A549 (cell line): ENCODE measurements at regions not wholly inside any gene's neighbourhood (a gene's known extent, or its start where the extent isn't known, plus 50 kb on each side); places are given as distances from the start of the nearest gene placed in this dataset.
A peak's percentile ranks its signal among the peaks of the same experiment; 100 is the strongest.

Source experiments
- ATAC-seq, 2 experiments: fragments of 200-7000 bp in 1 of 2; fragments of >200 bp in 1 of 2; cut with Nextera tagmentation in 1 of 2; cut with Tn5 transposase in 1 of 2; 3 replicates each; pipeline versions ENCODE4 v1.8.0 to v1.9.1; 2018 to 2020; ENCODE audit warnings: mild to moderate bottlenecking in 1 of 2, moderate library complexity in 1 of 2
- CTCF ChIA-PET: fragments of 300-600 bp; sonication (Branson Sonifier 250); formaldehyde crosslinking; extraction: SDS; loops from one replicate; lab custom pipeline; 2021; ENCODE audit warnings: antibody characterized with exemption, inconsistent platforms; lab: Yijun Ruan, JAX
- POLR2A ChIA-PET: fragments of 350-600 bp; formaldehyde crosslinking; extraction: SDS; loops from one replicate; lab custom pipeline; 2021; ENCODE audit warnings: antibody characterized with exemption, inconsistent platforms; lab: Yijun Ruan, JAX
- DNase-seq, 2 experiments: peaks; one replicate each; pipeline versions ENCODE4 v3.0.0 to v3.0.0-alpha.2; 2011 to 2016; ENCODE audit warnings: low read depth in 1 of 2, low spot score in 1 of 2
- FAIRE-seq: peaks from 2 replicates; lab custom pipeline; 2011; peaks lifted over from hg19 to GRCh38; lab: Jason Lieb, UNC
- H3K27ac ChIP-seq, 2 experiments: fragments of >200 bp; sonication (Bioruptor Twin); formaldehyde crosslinking; 3 replicates each; pipeline ENCODE4 v1.5.1; 2016 to 2017
- H3K4me1 ChIP-seq: fragments of >200 bp; sonication (Bioruptor Twin); formaldehyde crosslinking; 3 replicates; pipeline ENCODE4 v1.6.1; 2016
- H3K4me2 ChIP-seq: fragments of >200 bp; sonication (Bioruptor Twin); formaldehyde crosslinking; 3 replicates; pipeline ENCODE4 v1.6.1; 2016
- H3K4me3 ChIP-seq: fragments of >200 bp; sonication (Bioruptor Twin); formaldehyde crosslinking; 3 replicates; pipeline ENCODE4 v1.5.1; 2016
- H3K9me3 ChIP-seq: fragments of >200 bp; sonication (Bioruptor Twin); formaldehyde crosslinking; 3 replicates; pipeline ENCODE4 v1.6.1; 2016
- CBX2 ChIP-seq: fragments of 200-600 bp; sonication (generic); IDR thresholded peaks from 2 replicates; pipeline ENCODE4 v1.6.1; 2016; ENCODE audit warnings: low read depth, mild to moderate bottlenecking, borderline replicate concordance
- EHMT2 ChIP-seq: fragments of 200-600 bp; sonication (generic); IDR thresholded peaks from 2 replicates; pipeline ENCODE4 v1.6.1; 2016; ENCODE audit warnings: antibody characterized with exemption, low read depth, mild to moderate bottlenecking, moderate library complexity
- ESRRA ChIP-seq: fragments of 150-350 bp; IDR thresholded peaks from 2 replicates; pipeline ENCODE4 v1.6.1; 2014; ENCODE audit warnings: mild to moderate bottlenecking, low read length, borderline replicate concordance
- FOSB ChIP-seq: fragments of 250-450 bp; sonication (Bioruptor Pico); IDR thresholded peaks from 2 replicates; pipeline ENCODE4 v1.5.0; 2020; ENCODE audit warnings: mild to moderate bottlenecking, moderate library complexity
- HMGXB4 ChIP-seq: fragments of 250-450 bp; sonication (Bioruptor Pico); IDR thresholded peaks from 2 replicates; pipeline ENCODE4 v1.5.0; 2021; ENCODE audit warnings: mild to moderate bottlenecking, moderate library complexity, borderline replicate concordance
- HOXB13 ChIP-seq: fragments of 250-450 bp; sonication (Bioruptor Pico); IDR thresholded peaks from 2 replicates; pipeline ENCODE4 v1.5.0; 2020; ENCODE audit warnings: low read depth, mild to moderate bottlenecking, moderate library complexity
- HOXB5 ChIP-seq: fragments of 250-450 bp; sonication (Bioruptor Pico); IDR thresholded peaks from 2 replicates; pipeline ENCODE4 v1.5.0; 2020; ENCODE audit warnings: mild to moderate bottlenecking, moderate library complexity
- JUN ChIP-seq, 2 experiments: fragments of >200 bp; sonication (Bioruptor Twin); formaldehyde crosslinking; IDR thresholded peaks; 2 replicates in 1 of 2; 3 replicates in 1 of 2; pipeline ENCODE4 v1.6.1; 2016 to 2017
- KDM1A ChIP-seq: fragments of 200-600 bp; sonication (generic); IDR thresholded peaks from 2 replicates; pipeline ENCODE4 v1.6.1; 2016; ENCODE audit warnings: low read depth, mild to moderate bottlenecking
- MYC ChIP-seq: IDR thresholded peaks from 2 replicates; pipeline ENCODE4 v1.6.1; 2012; ENCODE audit warnings: mild to moderate bottlenecking, inconsistent platforms, low read length, improper control_type of control experiment, borderline replicate concordance
- NFE2L2 ChIP-seq: fragments of 150-350 bp; conservative IDR thresholded peaks from 2 replicates; pipeline ENCODE4 v1.6.1; 2014; ENCODE audit warnings: low read length
- NPAS2 ChIP-seq: fragments of 250-450 bp; sonication (Bioruptor Pico); IDR thresholded peaks from 2 replicates; pipeline ENCODE4 v1.8.0; 2022; ENCODE audit warnings: mild to moderate bottlenecking, moderate library complexity, borderline replicate concordance
- RARB ChIP-seq: fragments of 250-450 bp; sonication (Bioruptor Pico); IDR thresholded peaks from 2 replicates; pipeline ENCODE4 v1.8.0; 2021; ENCODE audit warnings: mild to moderate bottlenecking, moderate library complexity
- TFCP2L1 ChIP-seq: fragments of 250-450 bp; sonication (Bioruptor Pico); IDR thresholded peaks from 2 replicates; pipeline ENCODE4 v1.5.0; 2021; ENCODE audit warnings: mild to moderate bottlenecking
- USF2 ChIP-seq: fragments of 450-650 bp; IDR thresholded peaks from 2 replicates; pipeline ENCODE4 v1.6.1; 2014; ENCODE audit warnings: antibody characterized with exemption
- ZFP36 ChIP-seq: fragments of 450-650 bp; IDR thresholded peaks from 2 replicates; pipeline ENCODE4 v1.6.1; 2014; ENCODE audit warnings: borderline replicate concordance; ENCODE audit not compliant: partially characterized antibody
- ZNF302 ChIP-seq: fragments of 250-450 bp; sonication (Bioruptor Pico); IDR thresholded peaks from 2 replicates; pipeline ENCODE4 v1.9.0; 2021; ENCODE audit warnings: inconsistent platforms, mild to moderate bottlenecking, moderate library complexity
- WGBS: methylation state at CpG from one replicate; pipeline ENCODE4 v1.1.6; 2017; ENCODE audit errors: missing lambda C conversion rate; 5-methylcytosine and 5-hydroxymethylcytosine counted together
- TF ChIP-seq, protein P1 (sequence below): fragments of 250-450 bp; sonication (Bioruptor Pico); IDR thresholded peaks from 2 replicates; pipeline ENCODE4 v1.5.0; 2020; ENCODE audit warnings: low read depth, mild to moderate bottlenecking, moderate library complexity

- no peak for FAIRE-seq
- no peak for ATAC-seq
- Histone ChIP-seq H3K4me3 (no peak overlapping the region), H3K4me2 (peak overlapping the region; percentile 4; the same call in 1 of the 3 replicates), H3K27ac (peak overlapping the region; percentile 53 to 96; a peak in 3 of 6 replicates), H3K4me1 (peaks cover 43% of the 10 kb centered on the region), H3K9me3 (0 out of 3 replicates have a peak, but pooled peaks cover 5% of the 10 kb centered on the region)
- 89% methylated on average over 6 of the region's 6 CpGs for WGBS
- ChIA-PET CTCF (interaction anchor here (0.8 to 1.1 kb wide), 4 partner anchors 9 to 263 kb away, joined by 3 to 7 read pairs (median 4); no protein-coding TSS in a partner anchor), POLR2A (no interaction called here)
- TF ChIP-seq JUN (IDR thresholded peaks at IDR 0.05) (no peak), ESRRA (no peak), TFCP2L1 (no peak), HMGXB4 (CRISPR knock-in tag) (no peak), EHMT2 (no peak), RARB (CRISPR knock-in tag) (no peak), HOXB13 (CRISPR knock-in tag) (no peak)
- TF ChIP-seq, protein P1, sequence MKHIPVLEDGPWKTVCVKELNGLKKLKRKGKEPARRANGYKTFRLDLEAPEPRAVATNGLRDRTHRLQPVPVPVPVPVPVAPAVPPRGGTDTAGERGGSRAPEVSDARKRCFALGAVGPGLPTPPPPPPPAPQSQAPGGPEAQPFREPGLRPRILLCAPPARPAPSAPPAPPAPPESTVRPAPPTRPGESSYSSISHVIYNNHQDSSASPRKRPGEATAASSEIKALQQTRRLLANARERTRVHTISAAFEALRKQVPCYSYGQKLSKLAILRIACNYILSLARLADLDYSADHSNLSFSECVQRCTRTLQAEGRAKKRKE (CRISPR knock-in tag): no peak
- DNase-seq: no peak
Observed at GRCh38 chr5:14006823-14007520, 62.5 kb upstream of the DNAH5 start.

- FAIRE-seq (no peak), ATAC-seq (no peak), DNase-seq (no peak)
- Histone ChIP-seq H3K4me2 (no peak overlapping the region), H3K27ac (peak overlapping the region; percentile 38 to 55; a peak in 3 of 6 replicates), H3K4me3 (no peak overlapping the region), H3K9me3 (0 out of 3 replicates have a peak, but pooled peaks cover 5% of the 10 kb centered on the region), H3K4me1 (peaks cover 35% of the 10 kb centered on the region)
- ChIA-PET CTCF (interaction anchor here (1.1 to 2.9 kb wide), 7 partner anchors 10 to 644 kb away, joined by 3 to 12 read pairs (median 4); no protein-coding TSS in a partner anchor), POLR2A (no interaction called here)
- whole genome bisulfite sequencing: 83% methylated on average over 6 of the region's 6 CpGs
- TF ChIP-seq MYC: no peak
- TF ChIP-seq KDM1A: 0 out of 2 replicates have a peak, but pooled peaks have one; percentile 60
- TF ChIP-seq USF2: no peak
- no peak for TF ChIP-seq NFE2L2
- TF ChIP-seq ZFP36: peak; percentile 23
- TF ChIP-seq NPAS2 (CRISPR knock-in tag): no peak
- TF ChIP-seq HOXB5 (CRISPR knock-in tag): no peak
- TF ChIP-seq CBX2: no peak
- TF ChIP-seq ZNF302: no peak
- TF ChIP-seq FOSB (CRISPR knock-in tag): no peak
Observed at GRCh38 chr5:14004598-14005394, 60.3 kb upstream of the DNAH5 start.
